ENCODE measurements at regions not wholly inside any gene's neighbourhood (a gene's known extent, or its start where the extent isn't known, plus 50 kb on each side); places are given as distances from the start of the nearest gene placed in this dataset.

DNA sequence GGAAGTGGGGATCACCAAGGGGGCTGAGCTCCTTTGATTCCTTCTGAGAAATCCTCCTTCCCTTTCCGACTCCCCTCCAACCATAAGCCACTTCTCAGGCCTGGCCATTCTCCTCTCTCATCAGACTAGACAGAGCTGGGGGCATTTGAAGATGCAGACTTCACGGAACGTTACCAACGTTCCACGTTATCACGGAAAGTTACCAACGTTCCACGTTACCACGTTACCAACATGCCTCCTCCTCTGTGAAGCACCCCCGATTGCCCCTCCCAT, 85.4 kb upstream of the WWC2 start:
- TF ChIP-seq EZH2 (IDR thresholded peaks at IDR 0.05; ENCODE audit: borderline replicate concordance, low read depth, low read length): no peak
- TF ChIP-seq, protein P1, sequence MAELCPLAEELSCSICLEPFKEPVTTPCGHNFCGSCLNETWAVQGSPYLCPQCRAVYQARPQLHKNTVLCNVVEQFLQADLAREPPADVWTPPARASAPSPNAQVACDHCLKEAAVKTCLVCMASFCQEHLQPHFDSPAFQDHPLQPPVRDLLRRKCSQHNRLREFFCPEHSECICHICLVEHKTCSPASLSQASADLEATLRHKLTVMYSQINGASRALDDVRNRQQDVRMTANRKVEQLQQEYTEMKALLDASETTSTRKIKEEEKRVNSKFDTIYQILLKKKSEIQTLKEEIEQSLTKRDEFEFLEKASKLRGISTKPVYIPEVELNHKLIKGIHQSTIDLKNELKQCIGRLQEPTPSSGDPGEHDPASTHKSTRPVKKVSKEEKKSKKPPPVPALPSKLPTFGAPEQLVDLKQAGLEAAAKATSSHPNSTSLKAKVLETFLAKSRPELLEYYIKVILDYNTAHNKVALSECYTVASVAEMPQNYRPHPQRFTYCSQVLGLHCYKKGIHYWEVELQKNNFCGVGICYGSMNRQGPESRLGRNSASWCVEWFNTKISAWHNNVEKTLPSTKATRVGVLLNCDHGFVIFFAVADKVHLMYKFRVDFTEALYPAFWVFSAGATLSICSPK (IDR thresholded peaks at IDR 0.05; ENCODE audit: borderline replicate concordance): no peak
- no peak for TF ChIP-seq CEBPB (tag; IDR thresholded peaks at IDR 0.05)
- TF ChIP-seq JUND (IDR thresholded peaks at IDR 0.05; ENCODE audit: borderline replicate concordance, low read depth, low read length): no peak
- TF ChIP-seq JUND (tag; IDR thresholded peaks at IDR 0.05; ENCODE audit: borderline replicate concordance, low read depth, low read length): no peak
- TF ChIP-seq POLR2A (conservative IDR thresholded peaks at IDR 0.05): no peak
- no peak for TF ChIP-seq SIN3A (IDR thresholded peaks at IDR 0.05; ENCODE audit: borderline replicate concordance in 2 of 2, control insufficient read depth in 1 of 2, low read depth in 2 of 2, low read length in 2 of 2)
- TF ChIP-seq HCFC1 (IDR thresholded peaks at IDR 0.05; ENCODE audit: low read depth, low read length): no peak
- TF ChIP-seq BHLHE40 (IDR thresholded peaks at IDR 0.05; ENCODE audit: low read length): no peak
- TF ChIP-seq ATF7 (IDR thresholded peaks at IDR 0.05): no peak
- TF ChIP-seq, protein P2, sequence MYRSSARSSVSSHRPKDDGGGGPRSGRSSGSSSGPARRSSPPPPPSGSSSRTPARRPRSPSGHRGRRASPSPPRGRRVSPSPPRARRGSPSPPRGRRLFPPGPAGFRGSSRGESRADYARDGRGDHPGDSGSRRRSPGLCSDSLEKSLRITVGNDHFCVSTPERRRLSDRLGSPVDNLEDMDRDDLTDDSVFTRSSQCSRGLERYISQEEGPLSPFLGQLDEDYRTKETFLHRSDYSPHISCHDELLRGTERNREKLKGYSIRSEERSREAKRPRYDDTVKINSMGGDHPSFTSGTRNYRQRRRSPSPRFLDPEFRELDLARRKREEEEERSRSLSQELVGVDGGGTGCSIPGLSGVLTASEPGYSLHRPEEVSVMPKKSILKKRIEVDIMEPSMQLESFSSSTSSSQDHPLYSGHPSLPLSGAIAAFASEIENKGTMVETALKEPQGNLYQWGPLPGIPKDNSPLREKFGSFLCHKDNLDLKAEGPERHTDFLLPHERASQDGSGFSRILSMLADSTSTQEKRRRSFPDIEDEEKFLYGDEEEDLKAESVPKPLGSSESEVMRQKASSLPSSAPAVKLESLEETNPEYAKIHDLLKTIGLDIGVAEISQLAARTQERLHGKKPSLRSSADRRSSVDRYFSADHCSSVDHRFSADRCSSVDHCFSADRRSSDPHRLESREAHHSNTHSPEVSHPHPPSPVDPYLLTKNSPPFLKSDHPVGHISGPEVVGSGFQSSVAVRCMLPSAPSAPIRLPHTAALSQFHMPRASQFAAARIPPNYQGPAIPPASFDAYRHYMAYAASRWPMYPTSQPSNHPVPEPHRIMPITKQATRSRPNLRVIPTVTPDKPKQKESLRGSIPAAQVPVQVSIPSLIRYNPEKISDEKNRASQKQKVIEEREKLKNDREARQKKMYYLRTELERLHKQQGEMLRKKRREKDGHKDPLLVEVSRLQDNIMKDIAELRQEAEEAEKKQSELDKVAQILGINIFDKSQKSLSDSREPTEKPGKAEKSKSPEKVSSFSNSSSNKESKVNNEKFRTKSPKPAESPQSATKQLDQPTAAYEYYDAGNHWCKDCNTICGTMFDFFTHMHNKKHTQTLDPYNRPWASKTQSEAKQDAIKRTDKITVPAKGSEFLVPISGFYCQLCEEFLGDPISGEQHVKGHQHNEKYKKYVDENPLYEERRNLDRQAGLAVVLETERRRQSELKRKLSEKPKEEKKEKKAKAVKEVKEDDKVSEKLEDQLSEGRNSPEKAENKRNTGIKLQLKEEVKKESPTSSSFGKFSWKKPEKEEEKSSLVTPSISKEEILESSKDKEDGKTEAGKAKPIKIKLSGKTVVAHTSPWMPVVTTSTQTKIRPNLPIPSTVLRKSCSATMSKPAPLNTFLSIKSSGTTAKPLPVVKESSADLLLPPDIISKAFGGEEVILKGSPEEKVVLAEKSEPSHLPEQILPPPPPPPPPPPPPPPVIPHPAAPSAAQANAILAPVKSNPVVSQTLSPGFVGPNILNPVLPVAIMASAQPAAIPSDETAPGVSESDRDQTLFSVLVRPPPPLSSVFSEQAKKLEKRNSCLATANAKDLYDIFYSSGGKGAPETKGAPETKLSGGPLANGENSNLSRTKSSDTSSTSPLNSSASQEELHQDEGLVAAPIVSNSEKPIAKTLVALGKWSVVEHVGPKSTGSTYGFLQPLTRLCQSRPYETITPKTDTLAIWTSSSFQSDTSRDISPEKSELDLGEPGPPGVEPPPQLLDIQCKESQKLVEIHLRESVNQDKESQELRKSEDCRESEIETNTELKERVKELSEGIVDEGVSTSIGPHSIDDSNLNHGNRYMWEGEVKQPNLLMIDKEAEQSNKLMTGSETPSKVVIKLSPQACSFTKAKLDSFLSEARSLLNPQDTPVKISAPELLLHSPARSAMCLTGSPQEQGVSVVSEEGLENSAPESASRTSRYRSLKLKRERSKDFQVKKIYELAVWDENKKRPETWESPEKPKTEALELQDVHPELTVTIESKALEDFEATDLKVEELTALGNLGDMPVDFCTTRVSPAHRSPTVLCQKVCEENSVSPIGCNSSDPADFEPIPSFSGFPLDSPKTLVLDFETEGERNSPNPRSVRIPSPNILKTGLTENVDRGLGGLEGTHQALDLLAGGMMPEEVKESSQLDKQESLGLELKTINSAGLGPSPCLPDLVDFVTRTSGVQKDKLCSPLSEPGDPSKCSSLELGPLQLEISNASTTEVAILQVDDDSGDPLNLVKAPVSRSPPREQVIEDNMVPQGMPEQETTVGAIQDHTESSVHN (IDR thresholded peaks at IDR 0.05; ENCODE audit: borderline replicate concordance in 1 of 2, low read depth in 1 of 2): no peak
- no peak for TF ChIP-seq EP300 (IDR thresholded peaks at IDR 0.05; ENCODE audit: low read length)

Measured in K562 (cell line).